PC-9 (cell line): ENCODE measurements at regions not wholly inside any gene's neighbourhood (a gene's known extent, or its start where the extent isn't known, plus 50 kb on each side); places are given as distances from the start of the nearest gene placed in this dataset.

Source experiments
- EZH2 ChIP-seq: fragments of 200-600 bp; sonication (generic); IDR thresholded peaks from 2 replicates; pipeline ENCODE4 v1.8.0; 2017; ENCODE audit warnings: antibody characterized with exemption, low read depth
- TF ChIP-seq, protein P1 (sequence below): fragments of 200-600 bp; sonication (generic); conservative IDR thresholded peaks from 2 replicates; pipeline ENCODE4 v1.6.1; 2017; ENCODE audit warnings: mixed run types, antibody characterized with exemption, mild to moderate bottlenecking, moderate library complexity

- TF ChIP-seq, protein P1, sequence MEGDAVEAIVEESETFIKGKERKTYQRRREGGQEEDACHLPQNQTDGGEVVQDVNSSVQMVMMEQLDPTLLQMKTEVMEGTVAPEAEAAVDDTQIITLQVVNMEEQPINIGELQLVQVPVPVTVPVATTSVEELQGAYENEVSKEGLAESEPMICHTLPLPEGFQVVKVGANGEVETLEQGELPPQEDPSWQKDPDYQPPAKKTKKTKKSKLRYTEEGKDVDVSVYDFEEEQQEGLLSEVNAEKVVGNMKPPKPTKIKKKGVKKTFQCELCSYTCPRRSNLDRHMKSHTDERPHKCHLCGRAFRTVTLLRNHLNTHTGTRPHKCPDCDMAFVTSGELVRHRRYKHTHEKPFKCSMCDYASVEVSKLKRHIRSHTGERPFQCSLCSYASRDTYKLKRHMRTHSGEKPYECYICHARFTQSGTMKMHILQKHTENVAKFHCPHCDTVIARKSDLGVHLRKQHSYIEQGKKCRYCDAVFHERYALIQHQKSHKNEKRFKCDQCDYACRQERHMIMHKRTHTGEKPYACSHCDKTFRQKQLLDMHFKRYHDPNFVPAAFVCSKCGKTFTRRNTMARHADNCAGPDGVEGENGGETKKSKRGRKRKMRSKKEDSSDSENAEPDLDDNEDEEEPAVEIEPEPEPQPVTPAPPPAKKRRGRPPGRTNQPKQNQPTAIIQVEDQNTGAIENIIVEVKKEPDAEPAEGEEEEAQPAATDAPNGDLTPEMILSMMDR, result no peak
- no peak for TF ChIP-seq EZH2
These were observed 301.5 kb upstream of the CDH4 start for GRCh38 chr20:60950561-60950960.
